KBM-7 (cell line): ENCODE measurements at regions not wholly inside any gene's neighbourhood (a gene's known extent, or its start where the extent isn't known, plus 50 kb on each side); places are given as distances from the start of the nearest gene placed in this dataset.
"Not testable (repeated sequence)": the region's sequence is repeated elsewhere in the genome, so short reads cannot be mapped to it uniquely, and the experiment has no call there.

Experiments used
- DNase-seq: peaks from one replicate; pipeline ENCODE4 v3.0.0-alpha.2; 2015
- in situ Hi-C: fragments of 300-500 bp; cut with MboI; formaldehyde crosslinking; loops from 2 replicates; pipeline ENCODE4 v1.14.3; 2020; ENCODE audit warnings: low sequenced_read_pairs, low pct_unique_long_range_greater_than_20kb, mixed read lengths

GRCh38 chr16:59697761-59698160, 963.6 kb upstream of the GOT2 start:
- in situ Hi-C loops = no loop called here
- no peak for DNase-seq

GRCh38 chr16:59697236-59697635, 963.1 kb upstream of the GOT2 start:
- in situ Hi-C loops = no loop called here
- no peak for DNase-seq

DNA sequence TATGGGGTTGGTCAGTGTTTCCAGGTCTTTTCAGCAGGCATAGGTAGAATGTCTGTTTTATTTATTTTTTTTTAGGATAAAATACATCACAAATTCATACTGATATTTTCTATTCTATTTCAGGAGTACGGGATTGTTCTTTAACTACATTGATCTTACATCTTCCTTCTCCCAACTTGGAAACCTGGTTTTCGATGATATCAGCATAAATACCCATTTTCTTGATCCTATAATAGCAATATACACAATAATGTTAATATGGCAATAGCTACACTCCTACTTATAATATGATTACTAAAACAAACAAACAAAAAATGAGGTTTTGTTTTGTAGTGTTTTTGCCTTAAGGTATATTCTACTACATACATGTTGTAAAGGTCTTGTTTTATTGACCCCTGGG, 962.4 kb upstream of the GOT2 start:
- in situ Hi-C loops = no loop called here
- no peak for DNase-seq

- in situ Hi-C loops = no loop called here
- no peak for DNase-seq
Observed at GRCh38 chr16:59690216-59690615, 956.1 kb upstream of the GOT2 start.

GRCh38 chr16:59688006-59688405, 953.9 kb upstream of the GOT2 start:
- in situ Hi-C loops = no loop called here
- no peak for DNase-seq

GRCh38 chr16:59686405-59686804, 952.3 kb upstream of the GOT2 start:
- in situ Hi-C loops = no loop called here
- no peak for DNase-seq

- in situ Hi-C loops = no loop called here
- DNase-seq = no peak
Observed at GRCh38 chr16:59684911-59685310, 950.8 kb upstream of the GOT2 start.

DNA sequence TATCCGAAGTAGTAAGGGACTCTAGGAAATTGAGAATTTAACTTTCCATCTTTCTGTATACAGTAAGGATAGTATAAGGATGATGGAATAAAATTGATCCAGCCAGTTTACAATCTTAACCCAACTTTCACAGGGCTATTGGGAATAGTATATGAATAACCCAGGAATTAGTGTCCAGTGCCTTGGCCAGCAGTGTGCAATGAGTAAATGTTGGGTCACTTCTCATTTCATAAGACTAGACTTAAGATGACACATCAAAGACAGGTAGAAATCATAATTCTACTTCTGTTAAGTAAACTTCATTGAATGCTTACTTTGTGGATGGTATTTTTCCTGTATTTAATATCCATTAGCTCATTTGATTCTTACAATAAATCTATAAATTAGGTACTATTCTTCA, 949.6 kb upstream of the GOT2 start:
- in situ Hi-C loops = no loop called here
- no peak for DNase-seq

DNA sequence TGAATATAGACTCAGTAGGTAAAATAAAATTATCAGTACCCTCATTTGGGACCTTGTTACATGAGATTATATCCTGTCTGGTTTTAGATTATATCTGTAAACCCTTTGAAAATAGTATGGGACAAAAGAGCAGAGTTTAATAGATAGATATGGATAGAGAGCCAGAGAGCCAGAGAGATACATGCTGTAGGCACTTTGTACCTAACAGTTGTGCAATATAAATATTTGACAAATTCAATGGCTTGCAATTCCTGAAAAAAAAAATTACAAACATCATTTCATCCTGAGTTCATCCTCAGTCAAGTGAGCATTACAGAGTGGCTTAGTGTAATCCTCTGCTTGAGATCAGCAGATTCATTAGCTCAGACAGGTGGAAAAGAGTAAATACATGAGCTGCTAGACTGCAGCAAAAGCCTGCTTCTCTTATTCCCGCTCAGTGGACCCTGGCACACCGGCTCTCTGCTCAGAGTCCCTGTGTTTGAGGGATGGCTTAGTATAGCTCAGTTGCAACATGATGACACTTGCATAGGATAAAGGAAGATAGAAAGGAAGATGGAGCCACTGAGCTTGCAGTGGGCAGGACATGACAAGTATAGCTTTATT, 931.6 kb upstream of the GOT2 start:
- DNase-seq = no peak
- in situ Hi-C loops = no loop called here

- in situ Hi-C loops = no loop called here
- DNase-seq = no peak
Observed at GRCh38 chr16:59658572-59658971, 924.5 kb upstream of the GOT2 start.

- in situ Hi-C loops = no loop called here
- DNase-seq = no peak
Observed at GRCh38 chr16:59655031-59655430, 920.9 kb upstream of the GOT2 start.

DNA sequence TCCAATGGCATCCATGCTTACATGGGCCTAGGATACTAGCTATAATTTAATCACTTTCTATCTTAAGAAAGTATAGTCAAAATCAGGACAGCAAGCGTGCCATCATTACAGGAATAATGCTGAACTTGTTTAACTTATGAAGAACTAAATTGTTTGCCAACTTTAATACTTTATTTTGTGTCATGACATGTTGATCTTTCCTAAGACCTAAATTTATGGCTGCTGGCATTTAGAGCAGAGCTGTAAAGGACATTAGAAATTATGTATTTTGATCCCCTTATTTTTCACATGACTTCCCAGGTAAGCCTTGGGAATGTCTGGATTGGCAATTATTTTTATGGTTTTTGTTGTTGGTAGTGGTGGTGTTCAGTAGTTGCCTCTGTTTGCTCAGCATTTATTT, 920.3 kb upstream of the GOT2 start:
- in situ Hi-C loops = no loop called here
- DNase-seq = no peak

DNA sequence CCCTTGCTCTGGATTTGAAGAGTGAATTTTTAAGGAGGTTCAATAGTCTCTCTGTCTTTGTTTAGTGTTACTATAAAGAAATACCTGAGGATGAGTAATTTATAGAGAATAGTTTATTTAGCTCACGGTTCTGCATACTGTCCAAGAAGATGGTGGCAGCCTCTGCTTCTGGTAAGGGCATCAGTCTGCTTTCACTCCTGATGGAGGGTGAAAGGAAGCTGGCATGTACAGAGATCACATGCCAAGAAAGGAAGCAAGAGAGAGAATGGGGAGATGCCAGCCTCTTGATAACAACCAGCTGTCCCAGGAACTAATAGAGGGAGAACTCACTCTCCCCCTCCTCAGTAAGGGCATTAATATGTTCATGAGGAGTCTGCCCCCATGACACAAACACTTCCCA, 917.5 kb upstream of the GOT2 start:
- in situ Hi-C loops = no loop called here
- DNase-seq = no peak

DNA sequence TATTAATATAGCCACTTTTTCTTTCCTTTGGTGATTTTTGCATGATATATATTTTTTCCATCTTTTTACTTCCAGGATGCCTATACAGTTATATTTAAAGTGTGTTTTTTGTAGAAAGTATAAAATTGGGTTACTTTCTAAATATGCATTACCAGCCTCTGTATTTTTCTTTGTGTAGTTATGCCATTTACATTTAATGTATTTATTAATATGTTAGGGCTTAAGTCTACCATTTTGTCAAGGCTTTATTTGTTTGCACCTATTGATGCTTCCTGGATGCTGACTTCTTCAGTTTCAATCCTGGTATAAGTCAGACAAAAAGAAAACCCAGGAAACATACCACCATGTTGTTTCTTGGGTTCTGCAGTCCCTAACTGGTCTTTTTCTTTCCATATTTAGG, 911.1 kb upstream of the GOT2 start:
- in situ Hi-C loops = no loop called here
- no peak for DNase-seq

DNA sequence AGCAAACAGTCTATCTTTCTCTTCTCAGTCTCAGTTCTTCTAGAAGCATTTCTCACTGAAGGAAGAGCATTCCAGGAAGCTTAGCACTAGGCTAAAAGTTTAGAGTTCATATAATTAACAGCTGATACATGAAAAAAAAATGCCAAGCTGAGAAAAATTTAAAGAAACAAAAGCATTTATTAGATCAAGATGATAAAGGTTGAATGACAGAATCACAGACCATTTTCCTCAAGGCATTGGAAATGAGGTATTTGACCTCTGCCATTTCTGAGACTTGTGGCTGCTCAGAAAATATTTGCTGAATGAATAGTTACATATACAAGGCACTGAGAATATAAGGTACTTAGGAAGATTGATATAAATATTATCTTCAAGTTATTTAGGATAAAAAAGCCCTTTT, 901.6 kb upstream of the GOT2 start:
- in situ Hi-C loops = no loop called here
- no peak for DNase-seq

DNA sequence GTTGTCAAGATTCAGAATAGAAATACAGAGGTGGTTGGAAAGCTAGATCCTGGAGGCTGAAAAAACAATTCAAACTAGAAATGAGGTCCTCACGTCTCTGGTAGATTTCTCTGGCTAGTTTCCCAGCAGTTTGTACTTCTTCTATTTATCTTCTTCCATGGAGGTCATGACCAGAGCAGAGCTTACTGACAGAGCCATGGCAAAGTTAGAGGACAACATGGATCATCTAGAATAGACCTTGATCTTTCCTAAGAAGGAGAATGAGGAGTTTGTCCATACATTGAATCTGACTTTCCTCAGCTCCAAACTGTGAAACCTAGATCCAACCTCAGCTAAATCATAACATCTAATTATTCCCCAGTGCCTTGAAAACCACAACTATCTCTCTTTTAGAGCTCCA, 900.8 kb upstream of the GOT2 start:
- DNase-seq = no peak
- in situ Hi-C loops = no loop called here

GRCh38 chr16:59634004-59634579, 900.0 kb upstream of the GOT2 start:
- in situ Hi-C loops = no loop called here
- no peak for DNase-seq

- DNase-seq = peak; percentile 1
- in situ Hi-C loops = no loop called here
Observed at GRCh38 chr16:59632276-59632855, 898.2 kb upstream of the GOT2 start.

DNA sequence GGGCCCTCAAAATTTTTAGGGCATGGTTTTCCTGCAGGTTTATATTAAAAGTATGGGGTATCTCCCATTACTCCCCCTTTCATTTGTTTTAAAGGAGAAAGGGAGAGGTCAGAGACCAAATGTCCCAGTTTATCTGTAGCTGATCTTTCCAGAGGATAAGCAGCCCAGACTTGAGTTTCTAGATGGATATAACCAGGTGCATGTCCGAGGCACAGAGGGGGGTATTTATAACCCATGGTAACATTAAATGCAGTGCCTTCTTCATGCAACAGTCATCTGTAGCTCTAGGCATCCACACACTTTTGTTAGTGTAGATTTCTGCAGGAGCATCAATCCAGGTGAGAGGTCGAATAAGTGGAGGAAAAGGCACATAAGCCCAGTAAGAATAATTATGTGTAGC, 890.3 kb upstream of the GOT2 start:
- in situ Hi-C loops, DNase-seq: not testable (repeated sequence)

- in situ Hi-C loops = no loop called here
- DNase-seq = no peak
Observed at GRCh38 chr16:59614466-59615240, 880.5 kb upstream of the GOT2 start.
